ENCODE measurements at regions not wholly inside any gene's neighbourhood (a gene's known extent, or its start where the extent isn't known, plus 50 kb on each side); places are given as distances from the start of the nearest gene placed in this dataset.

DNA sequence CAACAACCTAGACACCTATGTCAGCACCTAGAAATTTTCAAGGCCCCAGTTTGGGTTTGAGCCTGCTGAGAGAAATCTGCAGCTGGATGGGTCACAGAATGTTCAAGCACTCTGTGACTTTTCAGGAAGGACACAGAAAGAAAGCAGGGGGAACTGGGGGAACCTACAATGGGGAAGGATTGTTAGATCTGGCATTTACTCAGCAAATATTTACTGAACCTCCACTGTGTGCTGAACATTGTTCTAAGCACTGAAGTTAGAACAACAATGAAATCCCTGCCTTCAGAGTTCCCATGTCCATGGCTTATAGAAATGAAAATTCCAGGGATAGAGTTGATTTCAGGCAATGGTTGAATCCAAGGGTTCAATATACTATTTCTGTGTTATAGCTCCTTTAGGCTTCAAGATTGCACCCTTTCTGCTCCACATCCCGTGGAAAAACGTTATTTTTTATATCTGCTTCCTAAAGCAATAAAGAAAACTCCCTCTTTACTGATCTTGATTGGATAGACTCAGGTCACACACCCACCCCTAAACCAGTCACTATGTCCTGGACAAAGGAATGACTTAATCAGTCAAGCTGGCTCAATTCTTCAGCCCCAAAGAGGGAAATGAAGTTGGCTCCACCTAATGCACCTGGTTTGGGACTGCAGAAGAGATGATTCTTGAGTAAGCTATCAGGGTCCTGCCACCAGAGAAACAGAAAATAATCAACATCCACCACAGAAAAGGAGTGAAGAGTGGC is 95.1 kb downstream of the OR5AK2 start:
- no peak for TF ChIP-seq CTCF (IDR thresholded peaks at IDR 0.05)
- TF ChIP-seq EP300 (IDR thresholded peaks at IDR 0.05) = no peak
- TF ChIP-seq POLR2A (IDR thresholded peaks at IDR 0.05; ENCODE audit: low read depth) = no peak
